ENCODE measurements at regions not wholly inside any gene's neighbourhood (a gene's known extent, or its start where the extent isn't known, plus 50 kb on each side); places are given as distances from the start of the nearest gene placed in this dataset.

DNA sequence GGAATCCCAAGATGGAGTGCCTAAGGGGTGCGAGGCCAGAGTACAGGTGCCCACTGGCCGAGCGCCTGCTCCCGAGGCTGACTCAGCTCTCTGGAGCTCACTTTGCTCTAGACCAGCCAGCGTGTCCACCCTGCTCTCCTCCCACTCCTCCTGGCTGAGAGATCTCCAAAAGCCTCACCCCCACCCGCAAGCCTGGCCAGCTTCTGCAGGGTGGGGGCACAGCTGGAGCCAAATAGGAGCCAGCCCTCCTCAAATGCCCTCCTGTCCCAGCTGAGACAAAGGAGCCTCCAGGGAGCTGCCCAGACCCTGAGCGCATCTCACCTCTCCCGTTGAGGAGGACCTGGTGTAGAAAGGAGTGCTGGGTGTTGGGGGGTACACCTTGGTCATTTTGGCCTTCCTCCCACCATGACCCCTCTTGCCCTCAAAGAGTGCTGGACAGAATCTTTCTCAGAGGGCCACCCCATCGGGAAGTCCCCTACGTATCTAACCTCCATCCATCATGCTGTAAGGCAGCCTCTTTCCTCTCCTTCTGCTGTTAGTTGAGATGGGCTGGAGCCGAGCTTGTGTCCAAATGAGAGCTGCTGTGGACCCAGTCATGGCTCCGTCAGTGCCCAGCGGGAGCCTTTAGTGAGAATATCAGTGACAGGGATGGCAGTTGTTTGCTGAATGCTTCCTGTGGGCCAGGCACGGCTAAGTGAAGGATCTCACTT, 123.9 kb upstream of the VSTM2B start:
- DNase-seq: no peak

DNA sequence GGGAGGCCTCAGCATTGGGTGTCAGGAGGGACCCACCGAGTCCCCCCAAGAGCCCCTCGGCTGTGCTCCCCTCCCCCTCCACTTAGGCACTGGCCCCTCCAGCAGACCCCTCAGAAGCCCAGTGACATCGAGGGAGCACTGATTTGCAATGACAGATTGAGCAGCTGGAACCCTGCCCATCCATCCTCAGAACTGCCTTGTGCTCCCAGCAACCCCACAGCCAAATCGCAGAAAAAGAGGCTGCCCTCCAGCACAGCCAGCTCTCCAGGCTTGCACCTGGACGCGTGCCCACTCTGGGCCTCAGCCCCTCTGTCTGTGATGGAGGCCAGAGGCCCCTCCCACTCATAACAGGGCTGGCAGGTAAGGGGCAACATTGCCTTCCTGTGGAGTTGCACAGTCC, 123.2 kb upstream of the VSTM2B start:
- no peak for DNase-seq

DNA sequence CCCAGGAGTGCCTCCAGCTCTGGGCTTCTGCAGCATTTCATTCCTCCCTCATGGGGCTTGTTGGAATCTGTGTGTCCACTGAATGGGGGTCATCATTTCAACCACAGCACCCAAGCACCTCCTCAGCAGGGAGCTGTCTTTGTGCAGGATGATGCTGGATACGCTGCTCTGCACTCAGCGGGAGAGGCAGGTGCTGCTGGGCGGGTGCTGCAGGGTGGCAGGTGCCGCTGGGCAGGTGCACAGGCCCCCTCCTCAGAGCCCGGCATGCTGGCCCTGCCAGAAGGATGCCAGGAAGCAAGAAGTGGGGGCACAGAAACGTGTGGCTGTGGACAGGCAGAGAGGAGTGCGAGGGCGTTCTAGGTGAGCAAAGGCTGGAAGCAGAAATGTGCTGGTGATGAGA, 121.8 kb upstream of the VSTM2B start:
- no peak for DNase-seq

DNA sequence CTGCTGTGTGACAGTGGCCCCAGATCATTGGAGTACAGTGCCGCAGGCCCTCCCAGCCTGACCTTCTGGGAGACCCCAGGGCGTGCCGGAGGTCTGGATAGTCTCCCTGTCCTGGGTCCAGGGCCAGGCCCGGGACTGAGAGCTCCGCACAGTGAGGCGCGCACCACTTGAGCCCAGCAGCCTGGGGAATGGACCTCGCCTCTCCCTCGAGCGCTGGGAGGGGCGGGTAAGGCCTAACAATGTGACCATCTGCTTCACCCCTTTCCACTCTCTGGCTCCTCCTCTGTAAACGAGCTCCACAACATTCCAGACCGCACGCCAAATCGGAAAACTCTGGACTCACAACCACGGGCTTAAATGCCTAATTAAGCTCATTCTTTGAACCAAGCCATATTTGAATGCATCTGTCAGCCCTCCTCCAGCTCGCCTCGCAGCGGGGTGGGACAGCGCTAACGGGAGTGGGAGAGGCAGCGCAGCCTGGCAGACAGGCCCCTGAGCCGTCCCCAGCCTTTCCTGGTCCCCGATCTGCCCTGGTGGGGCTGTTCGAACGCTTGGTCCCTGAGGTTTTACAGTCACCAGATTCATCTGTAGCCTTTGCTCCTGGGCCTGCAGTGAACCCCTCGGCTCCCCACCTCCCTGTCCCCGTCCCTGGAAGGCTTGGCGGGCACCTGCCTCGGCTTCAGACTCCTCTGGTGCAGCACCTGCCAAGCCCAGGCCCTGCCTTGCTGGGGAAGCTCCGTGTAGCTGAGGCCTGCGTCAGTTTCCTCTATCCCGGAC, 120.7 kb upstream of the VSTM2B start:
- no peak for DNase-seq

DNA sequence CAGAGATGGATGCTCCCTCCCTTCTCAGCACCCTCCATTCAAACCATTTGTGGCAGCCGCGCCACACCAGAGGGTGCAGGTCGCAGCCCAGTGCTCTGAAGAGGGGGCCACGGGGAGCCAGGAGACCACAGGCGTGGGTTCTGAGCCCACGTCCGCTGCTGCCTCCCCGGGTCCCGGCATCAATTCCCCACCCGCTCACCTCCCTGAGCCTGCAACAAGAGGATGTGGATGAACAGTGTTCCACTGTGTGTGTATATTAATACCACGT, 120.1 kb upstream of the VSTM2B start:
- no peak for DNase-seq

DNA sequence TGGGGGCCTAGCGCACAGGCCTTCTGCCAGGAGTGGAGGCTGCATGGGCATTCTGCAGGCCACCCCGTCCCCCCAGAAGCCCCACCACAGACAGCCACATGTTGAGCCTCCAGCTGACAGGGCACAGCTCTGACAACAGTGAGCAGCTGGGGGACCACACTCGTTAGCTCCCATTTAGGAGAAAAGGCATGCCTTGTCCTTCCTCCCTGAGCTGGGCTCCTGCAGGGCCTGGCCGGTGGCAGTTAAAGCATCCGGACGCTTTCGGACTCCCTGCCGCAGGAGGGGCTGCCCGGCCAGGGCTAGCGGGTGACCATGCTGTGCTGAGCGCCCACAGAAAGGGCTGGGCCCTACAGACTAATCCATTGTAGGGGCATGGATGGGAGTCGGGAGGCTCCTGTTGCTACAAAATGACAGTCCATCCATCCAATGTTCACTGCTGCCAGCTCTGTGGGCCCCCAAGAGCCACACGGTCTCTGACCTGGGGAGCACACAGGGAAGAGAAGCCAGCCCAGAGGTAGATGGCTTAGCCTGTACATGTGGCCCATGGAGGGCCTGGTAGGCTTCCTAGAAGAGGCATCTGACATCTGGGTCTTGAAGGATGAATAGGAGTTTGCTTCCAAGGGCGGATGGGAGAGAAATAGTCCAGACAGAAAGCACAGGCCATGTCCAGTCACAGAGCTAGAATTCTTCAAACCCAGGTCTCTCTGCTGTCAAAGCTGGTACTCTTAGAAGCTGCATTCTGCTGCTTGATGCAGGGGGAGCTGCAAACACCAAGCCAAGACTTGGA, 116.5 kb upstream of the VSTM2B start:
- no peak for DNase-seq

DNA sequence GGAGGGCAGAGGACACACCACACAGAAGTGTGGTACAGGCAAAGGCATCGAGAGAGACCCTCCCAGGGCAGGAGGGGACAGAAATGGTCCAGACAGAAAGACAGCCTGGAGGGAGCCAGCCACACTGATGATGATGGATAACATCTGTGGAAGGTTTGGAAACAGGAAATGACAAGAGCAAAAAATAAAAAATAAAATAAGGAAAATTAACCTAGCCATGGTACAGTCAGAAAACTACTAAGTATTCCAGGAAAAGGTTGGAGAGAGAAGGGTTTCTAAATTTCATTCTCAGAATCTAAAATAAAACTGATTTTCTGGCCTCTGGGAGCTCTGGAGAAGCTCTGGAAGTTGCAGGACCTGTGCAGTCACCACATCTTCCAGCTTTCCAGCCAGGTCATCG, 115.2 kb upstream of the VSTM2B start:
- no peak for DNase-seq

DNA sequence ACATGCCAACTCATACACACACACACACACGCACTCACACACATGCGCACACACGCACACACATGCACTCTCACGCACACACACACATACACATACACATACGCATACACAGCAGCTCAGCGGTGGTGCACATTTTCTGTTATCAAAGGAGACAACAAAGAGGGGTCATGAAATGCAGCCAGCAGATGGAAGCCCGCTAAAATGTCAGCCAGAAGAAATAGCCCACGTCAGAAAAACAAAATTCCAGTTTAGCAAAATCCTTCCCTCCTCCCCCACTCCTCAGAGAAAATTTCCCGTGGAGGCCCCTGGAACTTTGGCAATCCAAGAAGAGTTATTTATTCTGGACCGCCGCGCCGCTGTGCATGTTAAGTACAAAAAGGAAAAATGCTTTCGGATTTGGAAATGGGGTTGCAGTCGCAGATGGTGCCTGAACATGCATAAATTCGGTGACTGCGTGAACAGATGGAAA, 114.6 kb upstream of the VSTM2B start:
- DNase-seq: no peak

DNA sequence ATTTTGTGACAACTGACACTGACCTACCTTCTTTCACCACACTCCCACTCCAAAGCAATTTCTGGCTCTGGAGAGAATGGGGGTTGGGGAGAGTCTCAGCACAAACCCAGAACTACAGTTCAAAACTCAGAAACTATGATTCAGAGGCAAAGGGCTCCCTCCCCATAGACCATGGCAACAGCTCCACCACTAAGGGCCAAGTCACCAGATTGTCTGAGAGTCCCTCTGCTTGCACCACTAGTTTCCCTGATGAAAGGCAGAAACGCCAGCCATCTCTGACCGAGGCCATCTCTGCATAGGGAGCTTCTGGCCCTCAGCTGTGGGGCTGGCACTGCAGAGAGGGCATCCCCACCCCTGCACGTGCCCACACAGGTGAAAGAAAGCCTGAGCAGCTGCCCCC, 112.4 kb upstream of the VSTM2B start:
- no peak for DNase-seq

DNA sequence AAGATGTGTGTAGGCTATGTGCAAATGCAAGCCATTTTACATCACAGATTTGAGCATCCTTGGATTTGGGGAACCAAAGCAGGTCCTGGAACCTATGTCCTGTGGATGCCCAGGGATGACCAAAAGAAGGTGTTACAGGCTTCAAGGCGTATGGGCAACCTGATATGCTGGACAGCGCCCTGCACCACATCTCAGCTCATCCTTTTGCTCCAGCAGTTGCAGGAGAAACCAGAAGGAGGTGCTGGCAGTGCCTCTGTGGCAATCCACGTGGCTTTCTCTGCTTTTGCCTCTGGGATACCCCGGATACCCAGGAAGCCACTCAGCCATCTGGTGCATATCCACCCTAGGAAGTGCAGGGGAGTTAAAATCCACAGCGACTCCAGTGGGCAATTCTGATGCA, 110.3 kb upstream of the VSTM2B start:
- no peak for DNase-seq

DNA sequence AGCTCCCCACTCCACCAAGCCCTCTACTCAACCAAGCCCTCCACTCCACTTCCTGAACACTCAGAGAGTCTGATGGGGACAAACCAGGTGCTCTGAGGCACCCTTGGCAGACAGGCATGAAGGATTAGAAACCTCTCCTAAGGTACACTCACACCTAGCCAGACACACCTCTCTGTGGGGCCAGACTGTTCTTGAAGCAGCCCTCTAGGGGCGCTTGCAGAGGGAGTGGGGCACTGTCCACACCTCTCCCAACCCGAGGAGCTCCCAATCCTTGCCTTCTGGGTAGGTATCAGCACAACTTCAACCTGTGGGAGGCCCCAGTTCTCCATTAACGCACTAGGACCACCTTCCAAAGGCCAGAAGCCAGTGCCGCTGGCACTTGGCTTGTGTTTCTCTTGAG, 108.7 kb upstream of the VSTM2B start:
- DNase-seq: no peak

DNA sequence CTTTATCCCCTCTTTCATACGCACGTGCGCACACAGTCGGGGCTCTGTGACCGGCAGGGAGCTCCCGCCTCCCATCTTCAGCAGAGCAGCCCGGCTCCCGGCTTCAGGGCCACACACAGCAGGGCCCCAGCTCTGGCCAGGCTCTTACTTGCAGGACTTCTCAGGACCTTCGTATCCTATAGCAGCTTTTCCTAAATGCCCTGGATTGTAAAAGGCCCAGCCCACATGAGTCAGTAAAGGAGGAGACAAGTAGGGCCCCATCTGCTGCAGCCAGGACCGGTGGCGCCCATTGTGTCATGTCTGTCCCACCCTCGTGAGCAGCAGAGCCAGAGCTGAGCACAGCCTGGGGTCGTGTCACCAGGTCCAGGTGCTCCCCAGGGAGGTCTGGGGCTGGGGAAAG, 107.6 kb upstream of the VSTM2B start:
- no peak for DNase-seq

DNA sequence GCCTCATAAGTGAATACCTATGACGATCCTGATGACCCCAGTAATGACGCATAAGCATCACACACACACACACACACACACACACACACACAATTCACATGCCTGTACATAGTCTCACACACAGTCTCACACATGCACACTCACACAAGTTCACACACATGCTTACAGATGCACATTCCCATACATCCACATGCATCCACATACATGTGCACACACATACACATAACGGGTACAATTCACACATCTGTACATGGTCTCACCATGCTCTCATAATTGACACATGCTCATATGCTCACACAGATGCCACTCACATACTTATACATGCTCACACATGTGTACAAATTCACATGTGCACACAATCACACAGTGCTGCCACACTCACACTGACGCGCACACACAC, 105.7 kb upstream of the VSTM2B start:
- DNase-seq: no peak

DNA sequence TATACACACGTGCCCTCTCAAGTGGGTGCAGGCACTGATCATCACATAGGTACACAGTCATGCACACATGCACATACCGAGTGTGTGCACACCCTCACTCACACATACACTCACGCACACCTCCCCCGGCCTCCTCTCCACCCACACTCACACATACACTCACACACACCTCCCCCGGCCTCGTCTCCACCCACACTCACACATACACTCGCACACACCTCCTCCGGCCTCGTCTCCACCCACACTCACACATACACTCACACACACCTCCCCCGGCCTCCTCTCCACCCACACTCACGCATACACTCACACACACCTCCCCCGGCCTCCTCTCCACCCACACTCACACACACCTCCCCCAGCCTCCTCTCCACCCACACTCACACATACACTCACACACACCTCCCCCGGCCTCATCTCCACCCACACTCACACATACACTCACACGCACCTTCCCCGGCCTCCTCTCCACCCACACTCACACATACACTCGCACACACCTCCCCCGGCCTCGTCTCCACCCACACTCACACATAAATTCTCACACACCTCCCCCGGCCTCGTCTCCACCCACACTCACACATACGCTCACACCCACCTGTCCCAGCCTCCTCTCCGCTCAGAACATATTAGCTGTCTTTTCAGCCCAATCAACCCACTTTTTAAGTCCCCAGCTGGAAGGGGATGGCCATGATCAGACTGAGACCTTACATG, 105.2 kb upstream of the VSTM2B start:
- no peak for DNase-seq

DNA sequence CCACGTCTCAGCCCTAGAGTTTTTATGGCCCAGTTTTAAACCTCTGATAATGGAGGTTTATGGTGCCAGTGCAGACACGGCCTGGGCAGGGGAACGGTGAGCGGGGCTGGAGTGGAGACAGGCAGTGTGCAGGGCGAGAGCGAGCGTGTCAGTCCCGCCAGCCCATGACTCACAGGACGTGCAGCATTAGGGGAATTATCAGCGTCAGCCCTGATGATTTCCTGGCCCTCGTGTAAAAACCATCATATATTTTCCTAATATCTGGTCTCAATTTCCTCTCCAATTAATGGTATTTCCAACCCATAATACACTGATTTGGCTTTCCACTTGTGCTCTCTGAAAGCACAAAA, 104.6 kb upstream of the VSTM2B start:
- no peak for DNase-seq

DNA sequence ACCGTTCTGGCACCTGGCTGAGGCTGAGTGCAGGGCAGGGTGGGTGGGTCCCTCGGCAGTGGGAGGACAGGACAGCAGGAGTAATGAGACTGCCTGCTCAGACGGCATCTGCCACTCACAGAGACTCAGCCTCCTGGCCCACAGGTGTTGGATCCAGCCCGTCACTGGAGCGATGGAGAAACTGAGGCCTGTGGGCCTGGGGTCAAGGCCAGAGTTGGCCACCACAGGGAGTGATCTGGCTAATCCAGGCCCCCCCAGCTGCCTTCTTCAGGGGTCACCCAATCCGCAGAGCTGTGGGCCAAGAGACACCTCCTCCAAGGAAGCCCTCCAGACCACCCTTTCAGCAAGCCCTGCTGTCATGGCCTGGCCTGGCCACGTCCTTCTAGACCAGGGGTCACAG, 103.7 kb upstream of the VSTM2B start:
- DNase-seq: no peak

DNA sequence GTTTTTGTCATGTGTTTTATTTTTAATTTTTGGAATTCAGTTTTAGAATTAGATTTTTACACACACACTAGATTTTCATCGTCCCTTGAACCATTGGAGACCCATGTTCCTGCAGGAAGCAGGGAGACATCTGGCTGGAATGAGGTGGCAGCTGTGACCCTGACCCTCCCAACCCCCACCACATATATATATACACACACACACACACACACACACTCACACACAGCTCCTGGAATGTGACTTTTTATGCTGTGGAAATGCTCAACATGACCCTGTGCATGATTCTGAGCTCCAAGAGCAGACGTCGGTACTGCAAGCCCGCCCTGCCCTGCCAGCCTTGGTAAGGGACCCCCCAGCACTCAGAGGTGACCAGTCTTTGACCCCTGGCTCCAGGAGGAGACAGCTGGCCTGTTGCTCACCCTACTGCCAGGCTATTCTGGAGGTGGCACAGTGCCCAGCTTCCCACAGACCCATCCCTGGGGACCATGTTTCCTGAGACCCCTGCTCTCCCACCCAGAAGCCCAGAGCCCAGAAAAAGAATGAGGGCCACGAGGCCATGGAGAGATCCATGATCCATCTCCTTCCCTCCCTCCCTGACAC, 103.2 kb upstream of the VSTM2B start:
- DNase-seq: no peak

DNA sequence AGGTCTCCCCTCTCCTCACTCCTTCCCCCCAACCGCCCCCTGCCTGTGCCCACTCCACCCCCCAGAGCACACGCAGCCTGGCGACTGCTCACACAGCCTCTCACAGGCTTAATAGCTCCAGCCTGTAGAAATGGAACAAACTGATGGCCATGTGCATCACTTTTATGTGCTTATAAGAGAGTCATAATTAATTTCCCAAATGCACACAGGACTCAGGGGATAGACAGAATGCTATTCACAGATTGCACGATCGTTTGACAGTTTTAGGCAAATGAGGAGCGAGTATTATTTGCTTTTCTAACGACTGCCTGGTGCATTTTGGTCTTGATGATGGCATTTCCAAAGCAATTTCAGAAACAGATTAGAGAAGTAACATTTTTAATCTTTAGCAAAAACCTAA, 97.7 kb upstream of the VSTM2B start:
- no peak for DNase-seq

DNA sequence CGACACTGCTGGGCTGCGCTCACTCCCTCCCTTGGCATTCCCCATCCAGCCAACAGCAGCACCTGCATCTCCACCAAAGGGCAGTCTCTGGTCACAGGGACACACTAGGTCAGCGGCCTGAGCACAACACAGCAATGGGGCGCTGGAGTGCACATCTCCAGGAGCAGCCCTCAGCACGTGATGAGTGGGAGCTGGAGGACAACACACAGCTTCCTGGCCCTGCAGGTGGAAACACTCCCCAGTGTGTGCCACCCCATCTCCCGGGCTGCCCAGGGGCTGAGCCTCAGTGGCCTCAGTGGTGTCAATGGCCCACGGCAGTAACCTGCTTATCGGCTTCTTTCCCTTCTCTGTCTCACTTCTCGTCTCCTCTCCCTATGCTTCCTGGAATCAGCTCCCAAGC, 96.8 kb upstream of the VSTM2B start:
- no peak for DNase-seq

DNA sequence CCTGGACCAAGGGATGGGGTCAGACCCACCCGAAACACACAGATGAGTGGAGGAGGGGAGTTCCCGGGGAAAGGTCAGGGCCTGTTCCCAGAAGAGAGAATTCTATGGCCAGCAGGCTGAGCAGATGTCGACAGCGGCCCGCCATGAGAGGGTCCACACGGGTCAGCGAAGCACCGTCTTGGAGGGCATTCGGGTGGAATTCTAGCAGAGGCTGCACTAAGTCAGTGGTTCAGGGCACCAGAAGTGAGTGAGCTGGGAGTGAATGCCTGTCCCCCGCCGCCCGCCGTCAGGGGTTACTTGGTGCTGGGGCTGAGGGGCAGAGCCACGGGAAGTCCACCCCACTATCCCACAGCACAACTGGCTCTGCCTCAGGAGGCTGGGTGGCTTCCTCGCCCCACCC, 96.2 kb upstream of the VSTM2B start:
- no peak for DNase-seq

DNA sequence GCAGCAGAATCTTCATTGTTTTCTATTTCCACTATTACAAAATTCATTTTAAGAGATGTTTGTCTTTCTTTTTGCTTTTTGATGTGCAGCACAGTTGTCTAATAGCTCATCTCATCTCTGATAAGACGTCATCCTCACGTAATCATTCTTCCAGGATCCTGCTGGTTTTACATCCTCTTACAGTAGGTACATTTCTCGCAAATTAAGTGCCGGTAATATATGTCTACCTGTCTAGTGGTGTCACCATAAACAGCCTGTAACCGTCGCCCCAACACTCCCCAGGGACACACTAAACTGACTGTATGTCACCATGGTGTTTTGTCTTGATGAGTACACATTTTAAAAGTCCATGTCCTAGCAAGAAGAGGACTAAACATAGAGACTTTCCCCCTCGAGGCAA, 94.5 kb upstream of the VSTM2B start:
- DNase-seq: no peak

DNA sequence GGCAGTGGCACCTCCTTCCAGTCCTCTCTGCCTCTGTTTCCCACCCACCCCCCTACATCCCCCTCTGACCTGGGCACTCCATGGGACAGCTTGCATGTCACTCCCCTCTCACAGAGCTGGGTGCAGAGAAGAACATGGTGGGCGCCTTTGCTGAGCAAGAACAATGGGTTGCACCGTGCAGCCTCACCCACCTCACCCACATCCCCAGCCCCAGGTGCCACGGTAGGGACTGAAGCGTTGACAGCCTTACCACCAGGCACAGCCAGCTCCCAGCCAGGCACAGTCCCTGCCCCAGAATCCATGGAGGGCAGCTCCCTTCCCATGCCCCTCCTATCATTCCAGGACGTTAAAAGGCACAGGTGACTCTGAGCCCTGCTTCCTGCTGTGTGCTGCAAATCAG, 93.1 kb upstream of the VSTM2B start:
- no peak for DNase-seq

DNA sequence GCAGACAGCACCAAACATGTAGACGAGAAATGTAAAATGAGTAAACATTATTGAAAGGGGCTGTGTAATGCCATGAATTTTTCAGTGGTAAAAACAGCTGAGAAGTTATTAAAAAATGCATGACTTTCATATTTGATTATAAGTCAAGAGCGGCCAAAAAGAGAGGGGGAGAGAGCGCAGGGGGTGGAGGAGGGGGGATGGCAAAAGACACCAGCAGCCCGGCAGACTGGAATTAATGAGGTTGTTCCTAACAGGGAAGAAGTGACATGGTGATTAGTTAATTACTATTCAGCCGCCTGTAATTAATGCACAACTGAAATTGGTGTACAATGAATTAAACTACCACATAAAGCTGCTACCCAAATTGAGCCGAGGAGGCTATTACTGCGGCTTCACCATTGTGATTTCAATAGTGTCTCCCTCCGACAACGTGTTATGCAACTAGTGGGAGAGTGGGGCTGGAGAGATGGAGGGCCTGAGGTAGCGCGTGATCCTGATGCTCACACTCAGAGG, 89.1 kb upstream of the VSTM2B start:
- DNase-seq: no peak
